ENCODE measurements at regions not wholly inside any gene's neighbourhood (a gene's known extent, or its start where the extent isn't known, plus 50 kb on each side); places are given as distances from the start of the nearest gene placed in this dataset.

- no peaks in the 10 kb centered on the region for H3K27me3 ChIP-seq
- H3K9me3 ChIP-seq, result no peaks in the 10 kb centered on the region
- H3K27ac ChIP-seq, result no peak overlapping the region
- no peak for DNase-seq
- ATAC-seq, result peak in 1 of 4 donors; percentile 54
- TF ChIP-seq POLR2A (IDR thresholded peaks at IDR 0.05), result no peak
- TF ChIP-seq CTCF (IDR thresholded peaks at IDR 0.05), result no peak
- H3K4me3 ChIP-seq, result no peak overlapping the region
- H3K4me1 ChIP-seq, result no peaks in the 10 kb centered on the region
- intact Hi-C loops (cut with DNase I), result no loop called here
- no peaks in the 10 kb centered on the region for H3K36me3 ChIP-seq
- WGBS (ENCODE audit: insufficient coverage, low coverage, low lambda C conversion rate, missing lambda C conversion rate), result 80% methylated on average over 2 of the region's 2 CpGs
Observed at GRCh38 chr11:8757047-8757446, 74.5 kb downstream of the RPL27A start.

DNA sequence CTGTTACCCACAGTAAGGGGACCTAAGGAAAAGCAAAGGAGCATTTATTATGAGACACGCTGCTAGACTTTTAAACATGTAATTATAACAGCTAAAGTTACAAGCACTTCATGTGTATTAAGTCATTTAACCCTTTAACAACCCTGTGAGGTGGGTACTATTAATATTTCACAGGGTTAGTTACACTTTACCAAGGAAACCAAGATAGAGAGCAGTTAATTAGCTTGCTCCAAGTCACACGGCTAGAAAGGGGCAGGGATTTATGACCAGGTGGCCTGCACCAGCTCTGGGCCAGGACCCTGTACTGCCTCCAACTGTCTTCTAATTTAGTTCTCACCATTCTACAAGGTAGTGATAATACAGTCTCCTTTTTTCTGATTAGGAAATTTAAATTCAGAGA is 74.9 kb downstream of the RPL27A start:
- H3K9me3 ChIP-seq, result no peaks in the 10 kb centered on the region
- no peak overlapping the region for H3K4me3 ChIP-seq
- H3K27ac ChIP-seq, result no peak overlapping the region
- TF ChIP-seq POLR2A (IDR thresholded peaks at IDR 0.05) (no peak), CTCF (IDR thresholded peaks at IDR 0.05) (no peak)
- H3K27me3 ChIP-seq, result no peaks in the 10 kb centered on the region
- no peaks in the 10 kb centered on the region for H3K36me3 ChIP-seq
- 83% methylated on average over 2 of the region's 2 CpGs for WGBS (ENCODE audit: insufficient coverage, low coverage, low lambda C conversion rate, missing lambda C conversion rate)
- no peak for DNase-seq
- H3K4me1 ChIP-seq, result no peaks in the 10 kb centered on the region
- ATAC-seq, result no peak
- intact Hi-C loops (cut with DNase I), result no loop called here

GRCh38 chr11:8758619-8759169 is 76.1 kb downstream of the RPL27A start:
- Histone ChIP-seq H3K9me3 (no peaks in the 10 kb centered on the region), H3K36me3 (no peaks in the 10 kb centered on the region), H3K4me3 (no peak overlapping the region), H3K27ac (no peak overlapping the region), H3K27me3 (no peaks in the 10 kb centered on the region), H3K4me1 (no peaks in the 10 kb centered on the region)
- intact Hi-C loops (cut with DNase I), result no loop called here
- no peak for TF ChIP-seq POLR2A (IDR thresholded peaks at IDR 0.05)
- TF ChIP-seq CTCF (IDR thresholded peaks at IDR 0.05), result no peak
- DNase-seq, result no peak
- ATAC-seq, result no peak
- 90% methylated on average over 5 of the region's 11 CpGs for WGBS (ENCODE audit: insufficient coverage, low coverage, low lambda C conversion rate, missing lambda C conversion rate)

GRCh38 chr11:8759634-8760033 is 77.0 kb downstream of the RPL27A start:
- no peaks in the 10 kb centered on the region for H3K36me3 ChIP-seq
- H3K4me3 ChIP-seq, result no peak overlapping the region
- TF ChIP-seq CTCF (IDR thresholded peaks at IDR 0.05) (no peak), POLR2A (IDR thresholded peaks at IDR 0.05) (no peak)
- H3K27me3 ChIP-seq, result no peaks in the 10 kb centered on the region
- DNase-seq (no peak), ATAC-seq (peak in 3 of 4 donors; percentile 12 to 35 (median 27))
- H3K27ac ChIP-seq, result no peak overlapping the region
- no peaks in the 10 kb centered on the region for H3K9me3 ChIP-seq
- H3K4me1 ChIP-seq, result no peaks in the 10 kb centered on the region
- 100% methylated on average over 1 of the region's 1 CpG for WGBS (ENCODE audit: insufficient coverage, low coverage, low lambda C conversion rate, missing lambda C conversion rate)
- intact Hi-C loops (cut with DNase I), result no loop called here

DNA sequence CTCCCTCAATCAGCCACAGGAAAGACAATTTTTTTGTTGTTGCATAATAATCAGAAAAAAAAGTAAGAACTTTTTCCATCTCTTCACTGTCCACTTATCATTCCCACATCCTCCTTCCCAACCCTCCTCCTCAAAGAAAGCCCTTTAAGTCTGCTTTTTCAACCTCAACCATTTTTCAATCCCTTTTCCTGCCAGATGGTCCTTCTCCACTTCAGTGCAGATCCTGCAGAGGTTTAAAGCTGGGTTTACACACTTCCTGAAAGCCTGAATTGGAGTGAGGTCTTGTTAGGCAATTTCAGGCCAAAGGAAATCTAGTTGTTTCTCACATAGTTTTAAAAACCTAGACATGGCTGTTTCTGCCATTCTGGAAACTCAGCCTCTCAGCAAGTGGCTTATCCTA is 78.3 kb downstream of the RPL27A start:
- no peaks in the 10 kb centered on the region for H3K4me1 ChIP-seq

More for the DNA sequence above, 78.3 kb downstream of the RPL27A start:
- Histone ChIP-seq H3K27me3 (no peaks in the 10 kb centered on the region), H3K9me3 (no peaks in the 10 kb centered on the region), H3K4me3 (no peak overlapping the region), H3K36me3 (no peaks in the 10 kb centered on the region), H3K27ac (no peak overlapping the region)
- intact Hi-C loops (cut with DNase I), result no loop called here
- TF ChIP-seq CTCF (IDR thresholded peaks at IDR 0.05) (no peak), POLR2A (IDR thresholded peaks at IDR 0.05) (no peak)
- DNase-seq, result no peak
- no peak for ATAC-seq

Measured in right lobe of liver (tissue), 6 donors.